ENCODE measurements at regions not wholly inside any gene's neighbourhood (a gene's known extent, or its start where the extent isn't known, plus 50 kb on each side); places are given as distances from the start of the nearest gene placed in this dataset.

DNA sequence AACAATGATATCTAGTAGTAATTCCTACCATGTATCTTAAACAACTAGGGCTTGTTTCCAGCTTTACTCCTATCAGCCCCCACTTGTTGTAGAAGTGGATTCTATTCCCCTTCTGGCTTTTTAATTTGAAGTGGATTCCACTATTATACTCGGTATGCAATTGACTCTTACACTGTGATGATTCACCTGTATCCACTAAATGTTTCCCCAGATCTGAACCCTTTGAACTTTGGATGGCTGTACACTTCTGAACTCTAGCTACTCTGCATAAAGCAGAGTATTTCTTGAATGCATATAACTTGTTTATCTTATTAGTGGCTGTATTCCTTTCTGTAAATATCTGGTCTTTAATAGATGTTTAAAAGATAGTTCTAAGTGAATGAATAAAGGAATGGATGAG, 538.4 kb upstream of the NRSN1 start:
- TF ChIP-seq CTCF (IDR thresholded peaks at IDR 0.05) (no peak), EZH2 (IDR thresholded peaks at IDR 0.05) (no peak)

All from neural progenitor cell (in vitro differentiated cells).